Karpas-422 (cell line): ENCODE measurements at regions not wholly inside any gene's neighbourhood (a gene's known extent, or its start where the extent isn't known, plus 50 kb on each side); places are given as distances from the start of the nearest gene placed in this dataset.
"Not testable (repeated sequence)": the region's sequence is repeated elsewhere in the genome, so short reads cannot be mapped to it uniquely, and the experiment has no call there.

Source experiments
- DNase-seq: peaks from one replicate; pipeline ENCODE4 v3.0.0-alpha.2; 2015
- H2AFZ ChIP-seq: fragments of 200-600 bp; sonication (generic); 2 replicates; pipeline ENCODE4 v1.6.1; 2014; ENCODE audit warnings: antibody characterized with exemption, low read length, mixed read lengths
- H3K27ac ChIP-seq: fragments of 200-600 bp; sonication (generic); 2 replicates; pipeline ENCODE4 v1.5.1; 2014; ENCODE audit warnings: mild to moderate bottlenecking, low read length, moderate library complexity
- H3K27me3 ChIP-seq: fragments of 200-600 bp; sonication (generic); 2 replicates; pipeline ENCODE4 v1.6.1; 2014; ENCODE audit warnings: low read length, mixed read lengths
- H3K36me3 ChIP-seq: fragments of 200-600 bp; sonication (generic); 2 replicates; pipeline ENCODE4 v1.6.1; 2014; ENCODE audit warnings: low read length, mixed read lengths; ENCODE audit not compliant: insufficient read depth
- H3K4me1 ChIP-seq: fragments of 200-600 bp; sonication (generic); 2 replicates; pipeline ENCODE4 v1.6.1; 2014; ENCODE audit warnings: mild to moderate bottlenecking, low read length, mixed read lengths
- H3K4me2 ChIP-seq: fragments of 200-600 bp; sonication (generic); 2 replicates; pipeline ENCODE4 v1.6.1; 2014; ENCODE audit warnings: low read length, low read depth, mild to moderate bottlenecking; ENCODE audit not compliant: poor library complexity, severe bottlenecking
- H3K4me3 ChIP-seq: fragments of 200-600 bp; sonication (generic); 2 replicates; pipeline ENCODE4 v1.5.1; 2014; ENCODE audit warnings: mild to moderate bottlenecking, antibody characterized with exemption, low read length, mixed read lengths
- H3K79me2 ChIP-seq: fragments of 200-600 bp; sonication (generic); 2 replicates; pipeline ENCODE4 v1.6.1; 2014; ENCODE audit warnings: mild to moderate bottlenecking, low read length, mixed read lengths
- H3K9ac ChIP-seq: fragments of 200-600 bp; sonication (generic); 2 replicates; pipeline ENCODE4 v1.6.0; 2014; ENCODE audit warnings: low read length
- H3K9me2 ChIP-seq: fragments of 200-600 bp; sonication (generic), shearing (Covaris generic); replicated peaks from 2 replicates; pipeline ENCODE4 v1.6.0; 2014; ENCODE audit warnings: mild to moderate bottlenecking, low read length, moderate library complexity; ENCODE audit not compliant: insufficient read depth
- H3K9me3 ChIP-seq: fragments of 300-700, 200-600 bp; sonication (generic); 2 replicates; pipeline ENCODE4 v1.6.1; 2014; ENCODE audit warnings: low read length, mixed read lengths
- H4K20me1 ChIP-seq: fragments of 200-600 bp; sonication (generic); 2 replicates; pipeline ENCODE4 v1.6.1; 2014; ENCODE audit warnings: mild to moderate bottlenecking, antibody characterized with exemption, low read length, low read depth; ENCODE audit not compliant: insufficient read depth

- Histone ChIP-seq H3K4me1 (no peaks in the 10 kb centered on the region), H3K27ac (no peak overlapping the region), H4K20me1 (no peaks in the 10 kb centered on the region), H3K9ac (no peak overlapping the region), H2AFZ (no peak overlapping the region), H3K27me3 (no peaks in the 10 kb centered on the region), H3K4me3 (no peak overlapping the region), H3K9me2 (no peaks in the 10 kb centered on the region), H3K36me3 (no peaks in the 10 kb centered on the region), H3K79me2 (no peaks in the 10 kb centered on the region), H3K9me3 (peaks cover 42% of the 10 kb centered on the region), H3K4me2 (no peak overlapping the region)
- DNase-seq: no peak
Observed at GRCh38 chr4:62434921-62435320, 1234.8 kb downstream of the ADGRL3 start.

- not testable (repeated sequence) for H3K4me3 ChIP-seq, H3K27ac ChIP-seq, H3K4me2 ChIP-seq, H3K36me3 ChIP-seq, H3K9ac ChIP-seq, DNase-seq, H4K20me1 ChIP-seq, H3K9me2 ChIP-seq, H3K4me1 ChIP-seq, H2AFZ ChIP-seq, H3K79me2 ChIP-seq, H3K27me3 ChIP-seq
- peaks cover 35% of the 10 kb centered on the region for H3K9me3 ChIP-seq
Observed at GRCh38 chr4:62431513-62432231, 1231.5 kb downstream of the ADGRL3 start.

- Histone ChIP-seq H3K9ac (no peak overlapping the region), H4K20me1 (no peaks in the 10 kb centered on the region), H3K27ac (no peak overlapping the region), H3K4me3 (no peak overlapping the region), H3K4me1 (no peaks in the 10 kb centered on the region), H3K36me3 (no peaks in the 10 kb centered on the region), H3K9me2 (no peaks in the 10 kb centered on the region), H3K9me3 (peaks cover 21% of the 10 kb centered on the region), H3K4me2 (no peak overlapping the region), H2AFZ (no peak overlapping the region), H3K79me2 (no peaks in the 10 kb centered on the region), H3K27me3 (no peaks in the 10 kb centered on the region)
- no peak for DNase-seq
Observed at GRCh38 chr4:62429297-62429696, 1229.2 kb downstream of the ADGRL3 start.

- Histone ChIP-seq H2AFZ (no peak overlapping the region), H3K4me3 (no peak overlapping the region), H3K9me3 (peaks cover 28% of the 10 kb centered on the region), H3K27me3 (no peaks in the 10 kb centered on the region), H3K27ac (no peak overlapping the region), H4K20me1 (no peaks in the 10 kb centered on the region), H3K4me1 (no peaks in the 10 kb centered on the region), H3K9ac (no peak overlapping the region), H3K9me2 (no peaks in the 10 kb centered on the region), H3K36me3 (no peaks in the 10 kb centered on the region), H3K79me2 (no peaks in the 10 kb centered on the region), H3K4me2 (no peak overlapping the region)
- no peak for DNase-seq
Observed at GRCh38 chr4:62415256-62415655, 1215.1 kb downstream of the ADGRL3 start.

GRCh38 chr4:62414563-62414962 lies 1214.4 kb downstream of the ADGRL3 start:
- Histone ChIP-seq H3K9me2 (no peaks in the 10 kb centered on the region), H3K27ac (no peak overlapping the region), H3K79me2 (no peaks in the 10 kb centered on the region), H4K20me1 (no peaks in the 10 kb centered on the region), H2AFZ (no peak overlapping the region), H3K9ac (no peak overlapping the region), H3K27me3 (no peaks in the 10 kb centered on the region), H3K4me3 (no peak overlapping the region), H3K36me3 (no peaks in the 10 kb centered on the region), H3K4me1 (no peaks in the 10 kb centered on the region), H3K4me2 (no peak overlapping the region), H3K9me3 (peaks cover 26% of the 10 kb centered on the region)
- DNase-seq: no peak

- H3K4me1 ChIP-seq: no peaks in the 10 kb centered on the region
- H3K9me3 ChIP-seq: peaks cover 20% of the 10 kb centered on the region
- no peak for DNase-seq
- H3K27ac ChIP-seq: no peak overlapping the region
- no peaks in the 10 kb centered on the region for H4K20me1 ChIP-seq
- H3K36me3 ChIP-seq: no peaks in the 10 kb centered on the region
- H3K9ac ChIP-seq: no peak overlapping the region
- H3K79me2 ChIP-seq: no peaks in the 10 kb centered on the region
- H3K4me2 ChIP-seq: no peak overlapping the region
- no peak overlapping the region for H2AFZ ChIP-seq
- no peaks in the 10 kb centered on the region for H3K27me3 ChIP-seq
- no peaks in the 10 kb centered on the region for H3K9me2 ChIP-seq
- H3K4me3 ChIP-seq: no peak overlapping the region
Observed at GRCh38 chr4:62410371-62411003, 1210.4 kb downstream of the ADGRL3 start.

- Histone ChIP-seq H3K4me3 (no peak overlapping the region), H4K20me1 (no peaks in the 10 kb centered on the region), H3K27me3 (no peaks in the 10 kb centered on the region), H3K36me3 (no peaks in the 10 kb centered on the region), H3K9me2 (no peaks in the 10 kb centered on the region), H3K4me1 (no peaks in the 10 kb centered on the region), H3K9ac (no peak overlapping the region), H3K9me3 (peaks cover 21% of the 10 kb centered on the region), H2AFZ (no peak overlapping the region), H3K4me2 (no peak overlapping the region), H3K79me2 (no peaks in the 10 kb centered on the region), H3K27ac (no peak overlapping the region)
- DNase-seq: no peak
Observed at GRCh38 chr4:62408454-62408853, 1208.3 kb downstream of the ADGRL3 start.

- Histone ChIP-seq H2AFZ (no peak overlapping the region), H3K27me3 (no peaks in the 10 kb centered on the region), H3K36me3 (no peaks in the 10 kb centered on the region), H3K4me1 (no peaks in the 10 kb centered on the region), H3K9ac (no peak overlapping the region), H3K79me2 (no peaks in the 10 kb centered on the region), H3K27ac (no peak overlapping the region), H3K4me2 (no peak overlapping the region), H3K9me2 (no peaks in the 10 kb centered on the region), H3K9me3 (peaks cover 16% of the 10 kb centered on the region), H3K4me3 (no peak overlapping the region), H4K20me1 (no peaks in the 10 kb centered on the region)
- no peak for DNase-seq
Observed at GRCh38 chr4:62407534-62407933, 1207.4 kb downstream of the ADGRL3 start.
